OCI-LY3 (cell line): ENCODE measurements at regions not wholly inside any gene's neighbourhood (a gene's known extent, or its start where the extent isn't known, plus 50 kb on each side); places are given as distances from the start of the nearest gene placed in this dataset.

ENCODE experiments used
- H2AFZ ChIP-seq: fragments of 200-600, 300-600 bp; shearing (Covaris generic); 2 replicates; pipeline ENCODE4 v1.6.0; 2014; ENCODE audit warnings: antibody characterized with exemption, low read depth, low read length
- H3K27ac ChIP-seq: fragments of 200-600, 300-600 bp; sonication (generic); 2 replicates; pipeline ENCODE4 v1.5.1; 2014; ENCODE audit warnings: mild to moderate bottlenecking, low read length, moderate library complexity, mixed read lengths
- H3K27me3 ChIP-seq: fragments of 200-600, 300-600 bp; sonication (generic); 2 replicates; pipeline ENCODE4 v1.6.1; 2014; ENCODE audit warnings: low read depth, low read length, mixed read lengths
- H3K36me3 ChIP-seq: fragments of 200-600, 300-600 bp; sonication (generic); replicated peaks from 2 replicates; pipeline ENCODE3; 2014; ENCODE audit warnings: low read depth, low read length, mixed read lengths
- H3K4me1 ChIP-seq: fragments of 300-600, 200-600 bp; sonication (generic); 2 replicates; pipeline ENCODE4 v1.6.1; 2014; ENCODE audit warnings: low read length, mixed read lengths
- H3K4me2 ChIP-seq: fragments of 200-600, 300-600 bp; sonication (generic); 2 replicates; pipeline ENCODE4 v1.6.1; 2014; ENCODE audit warnings: low read length, mixed read lengths
- H3K4me3 ChIP-seq: fragments of 300-600, 200-600 bp; sonication (generic); 2 replicates; pipeline ENCODE4 v1.5.1; 2014; ENCODE audit warnings: antibody characterized with exemption, mild to moderate bottlenecking, low read length, moderate library complexity
- H3K79me2 ChIP-seq: fragments of 300-600, 200-600 bp; shearing (Covaris generic); 2 replicates; pipeline ENCODE4 v1.6.1; 2014; ENCODE audit warnings: mild to moderate bottlenecking, low read length, mixed read lengths
- H3K9ac ChIP-seq: fragments of 300-600, 200-600 bp; shearing (Covaris generic); 2 replicates; pipeline ENCODE4 v1.6.0; 2014; ENCODE audit warnings: mild to moderate bottlenecking, low read length, moderate library complexity
- H3K9me3 ChIP-seq: fragments of 200-600, 300-600 bp; shearing (Covaris generic); 2 replicates; pipeline ENCODE4 v1.6.1; 2014; ENCODE audit warnings: low read length, mixed read lengths; ENCODE audit not compliant: insufficient read depth
- H4K20me1 ChIP-seq: fragments of 200-600, 300-600 bp; sonication (generic); 2 replicates; pipeline ENCODE4 v1.6.1; 2016; ENCODE audit warnings: low read length, mixed read lengths; ENCODE audit not compliant: insufficient read depth
- EZH2phosphoT487 ChIP-seq: fragments of 200-600 bp; shearing (Covaris generic); IDR thresholded peaks from 2 replicates; pipeline ENCODE4 v1.6.1; 2018; ENCODE audit warnings: antibody characterized with exemption, mixed run types, low read depth
- TF ChIP-seq, protein P1 (sequence below): fragments of 200-600, 300-600 bp; sonication (generic); IDR thresholded peaks from 2 replicates; pipeline ENCODE4 v1.5.1; 2014; ENCODE audit warnings: antibody characterized with exemption, low read length, low read depth

DNA sequence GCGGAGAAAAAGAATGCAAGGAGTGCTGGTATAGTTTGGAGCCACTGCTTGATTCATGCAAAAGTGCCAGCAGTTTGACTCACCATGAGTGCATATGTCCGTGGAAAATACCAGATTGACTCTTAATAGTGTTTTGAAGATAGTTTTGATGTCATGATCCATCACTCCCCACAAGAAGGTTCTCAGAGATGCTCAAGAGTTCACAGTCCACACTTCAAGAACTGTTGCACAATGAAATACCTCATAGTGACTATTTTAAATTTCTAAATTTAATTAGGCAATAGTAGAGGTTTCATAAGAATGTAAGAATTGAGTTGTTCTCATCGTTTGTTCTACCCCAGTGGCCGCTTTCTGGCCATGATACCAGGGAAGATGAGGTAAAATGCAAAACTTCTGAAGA, 286.6 kb upstream of the RGS6 start:
- Histone ChIP-seq H3K4me3 (no peak overlapping the region), H3K27me3 (no peaks in the 10 kb centered on the region), H3K4me1 (no peaks in the 10 kb centered on the region), H3K27ac (no peak overlapping the region), H3K36me3 (peaks cover 2% of the 10 kb centered on the region), H3K9me3 (no peaks in the 10 kb centered on the region; the same call in 1 of the 2 replicates), H4K20me1 (no peaks in the 10 kb centered on the region), H2AFZ (no peak overlapping the region), H3K79me2 (no peaks in the 10 kb centered on the region), H3K9ac (no peak overlapping the region), H3K4me2 (no peak overlapping the region)
- TF ChIP-seq, protein P1, sequence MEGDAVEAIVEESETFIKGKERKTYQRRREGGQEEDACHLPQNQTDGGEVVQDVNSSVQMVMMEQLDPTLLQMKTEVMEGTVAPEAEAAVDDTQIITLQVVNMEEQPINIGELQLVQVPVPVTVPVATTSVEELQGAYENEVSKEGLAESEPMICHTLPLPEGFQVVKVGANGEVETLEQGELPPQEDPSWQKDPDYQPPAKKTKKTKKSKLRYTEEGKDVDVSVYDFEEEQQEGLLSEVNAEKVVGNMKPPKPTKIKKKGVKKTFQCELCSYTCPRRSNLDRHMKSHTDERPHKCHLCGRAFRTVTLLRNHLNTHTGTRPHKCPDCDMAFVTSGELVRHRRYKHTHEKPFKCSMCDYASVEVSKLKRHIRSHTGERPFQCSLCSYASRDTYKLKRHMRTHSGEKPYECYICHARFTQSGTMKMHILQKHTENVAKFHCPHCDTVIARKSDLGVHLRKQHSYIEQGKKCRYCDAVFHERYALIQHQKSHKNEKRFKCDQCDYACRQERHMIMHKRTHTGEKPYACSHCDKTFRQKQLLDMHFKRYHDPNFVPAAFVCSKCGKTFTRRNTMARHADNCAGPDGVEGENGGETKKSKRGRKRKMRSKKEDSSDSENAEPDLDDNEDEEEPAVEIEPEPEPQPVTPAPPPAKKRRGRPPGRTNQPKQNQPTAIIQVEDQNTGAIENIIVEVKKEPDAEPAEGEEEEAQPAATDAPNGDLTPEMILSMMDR: no peak
- no peak for TF ChIP-seq EZH2phosphoT487

DNA sequence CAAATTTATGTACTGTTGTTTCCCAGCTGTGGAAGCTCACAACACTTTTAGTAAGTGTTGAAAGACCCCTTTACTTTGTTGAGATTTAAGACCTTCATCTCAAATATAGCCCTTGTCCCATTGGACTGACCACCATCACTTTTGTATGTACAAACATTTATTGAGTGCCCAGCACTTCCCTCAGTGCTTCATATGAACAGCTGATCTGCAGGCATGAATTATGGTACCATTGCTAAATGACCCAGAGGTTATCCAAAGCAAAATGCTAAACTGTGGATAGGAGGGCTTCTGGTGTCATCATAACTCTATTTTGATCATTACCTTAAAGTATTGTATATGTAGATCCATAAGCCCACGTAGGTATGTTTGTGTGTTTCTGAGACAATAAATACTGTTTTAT, 285.7 kb upstream of the RGS6 start:
- H3K27ac ChIP-seq: no peak overlapping the region
- no peak overlapping the region for H3K4me2 ChIP-seq

DNA sequence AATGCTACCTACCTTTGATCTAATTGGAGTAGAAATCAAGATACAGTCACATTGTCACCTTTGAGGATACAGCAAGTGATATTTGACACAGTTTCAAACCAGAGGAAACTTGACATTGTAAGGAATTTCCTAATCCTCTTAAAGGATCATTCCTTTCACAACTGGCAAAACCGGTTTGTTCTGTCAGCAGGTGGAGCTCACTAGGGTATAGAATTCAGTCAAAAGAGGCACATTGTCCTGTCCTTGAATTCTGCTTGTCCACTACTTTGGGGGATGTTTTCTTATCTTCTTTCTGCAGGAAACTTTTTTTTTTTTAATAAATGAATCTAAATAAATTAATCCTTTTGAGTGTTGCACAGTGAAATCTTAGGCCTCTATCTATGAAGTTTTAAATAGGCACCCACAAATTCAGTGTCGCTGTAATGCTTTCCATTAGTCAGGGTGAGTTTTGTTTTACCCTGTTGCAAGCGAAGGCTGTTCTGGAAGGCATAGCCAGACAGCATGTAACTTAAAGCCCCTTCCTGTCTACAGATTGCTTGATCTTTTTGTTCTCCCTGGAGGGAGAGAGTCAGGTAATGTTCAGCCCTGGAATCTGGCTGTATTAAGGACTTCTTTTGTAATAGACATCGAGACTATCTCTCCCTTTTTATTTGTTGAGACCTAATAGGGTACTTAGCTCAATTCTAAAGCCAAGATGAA, 285.0 kb upstream of the RGS6 start:
- Histone ChIP-seq H3K4me3 (no peak overlapping the region), H4K20me1 (no peaks in the 10 kb centered on the region), H3K9ac (no peak overlapping the region), H2AFZ (no peak overlapping the region), H3K36me3 (peaks cover 13% of the 10 kb centered on the region), H3K79me2 (no peaks in the 10 kb centered on the region), H3K4me2 (no peak overlapping the region), H3K9me3 (peaks cover 6% of the 10 kb centered on the region; the same call in 1 of the 2 replicates), H3K27me3 (no peaks in the 10 kb centered on the region), H3K4me1 (no peaks in the 10 kb centered on the region), H3K27ac (no peak overlapping the region)
- no peak for TF ChIP-seq EZH2phosphoT487
- TF ChIP-seq, protein P1: no peak

More for the DNA sequence above, 285.7 kb upstream of the RGS6 start:
- H2AFZ ChIP-seq: no peak overlapping the region
- TF ChIP-seq, protein P1: no peak
- no peak for TF ChIP-seq EZH2phosphoT487
- no peaks in the 10 kb centered on the region for H4K20me1 ChIP-seq
- H3K79me2 ChIP-seq: no peaks in the 10 kb centered on the region
- H3K36me3 ChIP-seq: peaks cover 6% of the 10 kb centered on the region
- H3K9me3 ChIP-seq: no peaks in the 10 kb centered on the region; the same call in 1 of the 2 replicates
- no peak overlapping the region for H3K9ac ChIP-seq
- no peaks in the 10 kb centered on the region for H3K27me3 ChIP-seq
- no peaks in the 10 kb centered on the region for H3K4me1 ChIP-seq
- no peak overlapping the region for H3K4me3 ChIP-seq

DNA sequence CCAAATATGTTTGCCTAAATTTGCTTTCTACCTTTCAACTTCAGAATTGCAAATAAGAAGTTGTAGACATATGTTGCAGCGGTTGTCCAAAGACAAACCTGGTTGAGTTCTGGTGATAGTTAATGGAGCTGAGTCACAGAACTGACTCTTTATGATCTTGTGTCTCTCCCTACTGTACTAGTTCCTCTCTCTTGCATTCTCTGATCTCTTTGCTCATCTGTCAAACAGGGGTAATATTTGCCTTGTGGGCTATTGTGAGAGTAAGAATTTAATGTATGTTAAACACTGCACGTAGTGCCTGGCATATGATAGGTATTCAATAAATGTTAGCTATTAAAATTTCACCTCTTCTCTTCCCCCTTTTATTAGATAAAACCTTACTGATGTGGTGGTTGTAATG, 283.5 kb upstream of the RGS6 start:
- no peak for TF ChIP-seq EZH2phosphoT487
- TF ChIP-seq, protein P1: no peak
- no peak overlapping the region for H3K4me3 ChIP-seq
- no peaks in the 10 kb centered on the region for H3K79me2 ChIP-seq
- H4K20me1 ChIP-seq: no peaks in the 10 kb centered on the region
- no peak overlapping the region for H2AFZ ChIP-seq
- H3K9ac ChIP-seq: no peak overlapping the region
- no peak overlapping the region for H3K27ac ChIP-seq
- no peaks in the 10 kb centered on the region for H3K27me3 ChIP-seq
- peaks cover 13% of the 10 kb centered on the region; the same call in 1 of the 2 replicates for H3K9me3 ChIP-seq
- H3K4me1 ChIP-seq: no peaks in the 10 kb centered on the region
- peaks cover 22% of the 10 kb centered on the region for H3K36me3 ChIP-seq
- H3K4me2 ChIP-seq: no peak overlapping the region
